ENCODE measurements at regions not wholly inside any gene's neighbourhood (a gene's known extent, or its start where the extent isn't known, plus 50 kb on each side); places are given as distances from the start of the nearest gene placed in this dataset. TPM values are rescaled to one million over a fixed set of nuclear protein-coding genes. Genes with fewer than 3 reads are reported as not detected.
"Not testable (repeated sequence)": the region's sequence is repeated elsewhere in the genome, so short reads cannot be mapped to it uniquely, and the experiment has no call there.

DNA sequence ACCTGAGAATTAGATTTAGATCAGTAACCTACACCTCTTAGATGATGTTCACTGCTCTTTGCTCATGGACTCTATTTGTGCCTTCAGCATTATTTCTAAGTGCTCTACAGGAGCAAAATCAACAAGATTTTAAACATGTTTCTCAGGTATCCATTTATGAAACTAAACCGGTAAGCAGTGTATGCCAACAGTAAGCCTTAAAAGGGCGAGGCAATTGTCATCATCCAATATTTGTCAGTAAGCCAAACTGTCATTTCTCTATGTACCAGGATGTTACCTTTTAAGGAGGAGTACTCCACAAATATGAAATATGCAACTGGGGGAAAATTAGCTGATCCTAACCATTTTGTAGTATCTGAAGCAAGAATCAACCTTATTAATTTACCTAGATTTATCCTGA is 69.6 kb upstream of the ZNF184 start:
- no peak for DNase-seq

GRCh38 chr6:27541933-27542297 is 69.0 kb upstream of the ZNF184 start:
- no peak for DNase-seq

- DNase-seq: no peak
Measured at GRCh38 chr6:27541212-27541932, 68.5 kb upstream of the ZNF184 start.

DNA sequence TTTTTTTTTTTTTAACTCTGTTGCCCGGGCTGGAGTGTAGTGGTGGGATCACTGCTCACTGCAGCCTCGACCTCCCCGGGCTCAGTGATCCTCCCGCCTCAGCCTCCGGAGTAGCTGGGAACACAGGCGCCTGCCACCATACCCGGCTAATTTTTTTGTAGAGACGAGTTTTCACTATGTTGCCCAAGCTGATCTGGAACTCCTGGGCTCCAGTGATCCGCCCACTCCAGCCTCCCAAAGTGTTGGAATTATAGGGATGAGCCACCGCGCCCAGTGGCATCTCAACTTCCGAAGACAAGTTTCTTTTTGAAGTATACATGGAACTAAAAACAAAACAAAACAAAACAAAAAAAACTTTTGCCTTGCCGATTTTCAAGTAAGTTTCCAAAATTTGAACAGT is 66.6 kb upstream of the ZNF184 start:
- no peak for DNase-seq

- DNase-seq: no peak
Measured at GRCh38 chr6:27532820-27533538, 60.1 kb upstream of the ZNF184 start.

DNA sequence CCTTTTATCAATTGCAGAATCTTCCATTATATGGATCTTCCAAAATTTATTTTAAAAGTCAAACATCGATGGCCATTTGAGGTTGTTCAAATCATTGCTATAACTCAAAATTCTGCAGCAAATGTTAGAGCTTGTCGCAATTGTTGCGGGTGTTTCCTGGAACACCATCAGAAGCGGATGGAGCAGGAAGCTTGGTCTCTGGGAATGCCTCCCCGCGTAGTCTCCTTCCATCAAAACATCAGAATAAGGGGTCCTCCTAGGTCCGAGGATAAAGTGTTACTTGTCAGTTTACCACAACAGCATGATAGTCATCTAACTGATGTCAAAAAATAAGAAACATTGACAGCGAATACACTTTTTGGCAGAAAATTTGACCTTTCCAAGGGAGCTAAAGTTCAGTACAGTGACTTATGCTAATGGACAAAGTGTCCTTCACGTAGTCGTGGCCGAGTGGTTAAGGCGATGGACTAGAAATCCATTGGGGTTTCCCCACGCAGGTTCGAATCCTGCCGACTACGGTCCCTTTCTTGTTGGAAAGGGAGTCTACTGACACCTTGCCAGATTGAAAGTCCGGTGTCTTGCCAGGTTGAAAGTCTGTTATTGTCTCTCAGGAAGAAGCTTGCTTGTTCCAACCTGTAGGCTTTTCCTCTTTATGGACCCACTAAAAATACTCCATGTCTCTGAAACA is 59.0 kb upstream of the ZNF184 start:
- no peak for DNase-seq

DNA sequence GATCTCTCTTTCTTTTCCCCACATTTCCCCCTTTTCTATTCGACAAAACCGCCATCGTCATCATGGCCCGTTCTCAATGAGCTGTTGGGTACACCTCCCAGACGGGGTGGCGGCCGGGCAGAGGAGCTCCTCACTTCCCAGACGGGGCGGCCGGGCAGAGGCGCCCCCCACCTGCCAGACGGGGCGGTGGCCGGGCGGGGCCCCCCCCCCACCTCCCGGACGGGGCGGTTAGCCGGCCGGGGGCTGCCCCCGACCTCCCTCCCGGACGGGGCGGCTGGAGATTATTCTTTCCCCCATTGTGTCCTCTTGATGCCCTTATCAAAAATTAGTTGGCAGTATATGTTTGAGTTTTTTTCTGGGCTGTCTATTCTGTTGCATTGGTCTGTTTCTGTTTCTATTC is 56.9 kb upstream of the ZNF184 start:
- DNase-seq: not testable (repeated sequence)

- DNase-seq: no peak
Measured at GRCh38 chr6:27528714-27529113, 55.8 kb upstream of the ZNF184 start.

Small RNA genes in the stretch of these regions (small RNA-seq; reads per million reads assigned to genes)
- gene AL031229.1 (ENCODE audit: low replicate concordance): not detected
- not detected for gene HIST1H4PS1 (ENCODE audit: low replicate concordance)
- gene RNU6-471P (ENCODE audit: low replicate concordance): not detected

Measured in skin of body (tissue), 2 donors.